ENCODE measurements at regions not wholly inside any gene's neighbourhood (a gene's known extent, or its start where the extent isn't known, plus 50 kb on each side); places are given as distances from the start of the nearest gene placed in this dataset.

DNA sequence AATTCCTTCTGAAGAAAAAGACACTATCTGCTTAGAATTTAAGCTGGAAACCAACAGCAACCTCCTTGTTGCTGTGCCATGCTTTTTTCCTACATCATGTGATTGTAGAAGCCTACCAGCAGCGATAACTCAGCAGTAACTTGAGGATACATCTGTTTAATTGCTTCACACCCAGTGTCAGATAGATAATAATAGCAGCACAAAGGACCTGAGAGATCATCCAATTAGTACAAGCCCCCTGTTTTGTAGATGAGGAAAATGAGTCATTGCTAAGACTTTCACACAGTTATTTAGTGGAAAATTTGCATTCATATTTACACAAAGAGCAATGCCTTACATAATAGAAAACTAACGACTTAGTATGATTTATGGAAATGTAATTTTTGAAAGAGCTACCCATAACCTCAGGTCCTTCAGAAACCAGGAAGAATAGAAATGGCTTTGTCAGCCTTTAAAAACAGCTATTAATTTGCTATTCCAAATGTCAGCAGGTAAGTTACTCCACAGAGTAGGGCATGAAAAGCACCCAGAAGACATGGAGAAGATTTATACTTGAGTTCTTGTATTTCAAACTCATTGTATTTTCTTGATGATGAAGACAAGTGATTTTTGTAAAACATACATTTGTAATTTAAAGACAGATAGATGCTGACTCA, 93.7 kb upstream of the SGCG start:
- no peaks in the 10 kb centered on the region for H3K27me3 Mint-ChIP-seq (ENCODE audit: low read depth)
- TF ChIP-seq, protein P1, sequence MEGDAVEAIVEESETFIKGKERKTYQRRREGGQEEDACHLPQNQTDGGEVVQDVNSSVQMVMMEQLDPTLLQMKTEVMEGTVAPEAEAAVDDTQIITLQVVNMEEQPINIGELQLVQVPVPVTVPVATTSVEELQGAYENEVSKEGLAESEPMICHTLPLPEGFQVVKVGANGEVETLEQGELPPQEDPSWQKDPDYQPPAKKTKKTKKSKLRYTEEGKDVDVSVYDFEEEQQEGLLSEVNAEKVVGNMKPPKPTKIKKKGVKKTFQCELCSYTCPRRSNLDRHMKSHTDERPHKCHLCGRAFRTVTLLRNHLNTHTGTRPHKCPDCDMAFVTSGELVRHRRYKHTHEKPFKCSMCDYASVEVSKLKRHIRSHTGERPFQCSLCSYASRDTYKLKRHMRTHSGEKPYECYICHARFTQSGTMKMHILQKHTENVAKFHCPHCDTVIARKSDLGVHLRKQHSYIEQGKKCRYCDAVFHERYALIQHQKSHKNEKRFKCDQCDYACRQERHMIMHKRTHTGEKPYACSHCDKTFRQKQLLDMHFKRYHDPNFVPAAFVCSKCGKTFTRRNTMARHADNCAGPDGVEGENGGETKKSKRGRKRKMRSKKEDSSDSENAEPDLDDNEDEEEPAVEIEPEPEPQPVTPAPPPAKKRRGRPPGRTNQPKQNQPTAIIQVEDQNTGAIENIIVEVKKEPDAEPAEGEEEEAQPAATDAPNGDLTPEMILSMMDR (IDR thresholded peaks at IDR 0.05; ENCODE audit: unreplicated experiment in 3 of 3) = no peak
- no peaks in the 10 kb centered on the region for H3K36me3 Mint-ChIP-seq (ENCODE audit: low read depth)
- H3K4me3 Mint-ChIP-seq = no peak overlapping the region
- H3K4me1 Mint-ChIP-seq = peaks cover 17% of the 10 kb centered on the region
- H3K27ac Mint-ChIP-seq = no peak overlapping the region
- H3K9me3 Mint-ChIP-seq = peaks cover 6% of the 10 kb centered on the region

DNA sequence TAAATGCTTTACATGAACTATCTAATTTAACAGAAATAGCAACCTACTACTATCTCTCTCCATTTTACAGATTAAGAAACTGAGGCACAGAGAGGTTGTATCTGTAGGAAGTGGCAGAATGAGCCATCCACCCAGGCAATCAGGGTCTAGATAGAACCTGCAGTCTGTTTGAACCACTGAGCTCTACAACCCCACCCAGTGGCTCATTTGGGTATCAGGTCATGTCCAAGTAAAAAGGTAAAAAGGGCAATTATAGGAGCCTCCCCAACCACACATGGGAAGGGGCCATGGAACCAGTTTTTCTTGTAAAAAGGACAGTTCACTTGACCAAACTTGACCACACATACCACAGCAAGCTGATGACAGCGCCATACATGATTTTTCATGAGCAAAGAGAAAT, 92.9 kb upstream of the SGCG start:
- TF ChIP-seq, protein P1 (IDR thresholded peaks at IDR 0.05; ENCODE audit: unreplicated experiment in 3 of 3) = peak in 1 of 3 experiments; percentile 20
- Mint-ChIP-seq H3K9me3 (peaks cover 6% of the 10 kb centered on the region), H3K4me3 (no peak overlapping the region), H3K27me3 (ENCODE audit: low read depth) (no peaks in the 10 kb centered on the region), H3K27ac (no peak overlapping the region), H3K36me3 (ENCODE audit: low read depth) (no peaks in the 10 kb centered on the region), H3K4me1 (peaks cover 11% of the 10 kb centered on the region)

DNA sequence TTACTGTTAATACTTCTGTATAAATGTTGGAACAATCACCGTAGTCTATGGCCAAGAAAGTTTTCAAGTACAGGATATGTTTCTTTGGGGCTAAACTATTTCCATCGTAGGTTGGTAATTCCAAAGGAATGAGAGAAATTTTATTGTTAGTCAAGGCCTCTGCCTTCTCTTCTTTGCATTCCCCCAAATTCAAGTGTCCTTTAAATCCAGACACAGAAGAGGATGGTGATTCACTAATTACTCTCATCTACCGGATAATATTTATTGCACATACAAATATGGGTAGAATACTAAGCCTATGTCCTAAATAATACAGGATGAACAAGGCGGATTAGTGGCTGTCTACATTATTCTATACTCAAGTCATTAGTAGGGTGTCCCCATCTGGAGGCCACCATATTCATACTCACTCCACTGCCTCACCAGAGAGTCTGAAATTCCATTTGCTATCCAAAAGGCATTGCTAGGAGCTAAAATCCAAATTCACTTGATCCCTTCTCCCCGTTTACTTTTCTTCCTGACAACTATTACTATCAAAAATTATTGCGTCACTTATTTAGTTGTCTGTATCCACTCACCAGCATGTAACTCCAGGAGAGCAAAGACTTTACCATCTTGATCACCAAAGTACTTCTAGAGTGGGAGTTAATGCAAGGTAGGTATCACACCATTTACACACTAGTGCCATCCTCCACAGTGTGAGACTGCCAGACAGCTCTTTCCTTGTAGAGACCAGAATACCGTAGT, 82.4 kb upstream of the SGCG start:
- TF ChIP-seq, protein P1 (IDR thresholded peaks at IDR 0.05; ENCODE audit: unreplicated experiment in 3 of 3) = no peak
- Mint-ChIP-seq H3K36me3 (ENCODE audit: low read depth) (no peaks in the 10 kb centered on the region), H3K4me3 (no peak overlapping the region), H3K27me3 (ENCODE audit: low read depth) (peaks cover 3% of the 10 kb centered on the region), H3K4me1 (no peaks in the 10 kb centered on the region), H3K9me3 (peaks cover 10% of the 10 kb centered on the region), H3K27ac (no peak overlapping the region)

DNA sequence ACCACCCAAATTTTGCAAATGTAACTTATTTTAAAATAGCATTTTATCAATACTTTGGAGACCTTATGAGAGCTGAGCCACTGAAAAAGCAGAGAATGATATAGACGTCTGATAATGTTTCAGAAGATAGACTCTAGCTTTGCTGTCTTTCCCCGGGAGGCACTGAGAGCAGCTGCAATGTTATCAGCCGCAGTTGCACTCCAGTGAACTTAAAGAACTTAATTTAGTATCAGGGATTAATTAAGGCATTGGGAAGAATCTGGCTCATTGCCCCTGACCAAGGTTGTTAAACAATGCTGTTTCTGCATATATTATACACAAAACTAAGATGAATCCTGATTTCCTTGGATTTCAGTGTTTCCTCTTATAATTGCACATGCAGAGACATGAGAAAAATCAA, 75.7 kb upstream of the SGCG start:
- H3K9me3 Mint-ChIP-seq = peaks cover 7% of the 10 kb centered on the region

DNA sequence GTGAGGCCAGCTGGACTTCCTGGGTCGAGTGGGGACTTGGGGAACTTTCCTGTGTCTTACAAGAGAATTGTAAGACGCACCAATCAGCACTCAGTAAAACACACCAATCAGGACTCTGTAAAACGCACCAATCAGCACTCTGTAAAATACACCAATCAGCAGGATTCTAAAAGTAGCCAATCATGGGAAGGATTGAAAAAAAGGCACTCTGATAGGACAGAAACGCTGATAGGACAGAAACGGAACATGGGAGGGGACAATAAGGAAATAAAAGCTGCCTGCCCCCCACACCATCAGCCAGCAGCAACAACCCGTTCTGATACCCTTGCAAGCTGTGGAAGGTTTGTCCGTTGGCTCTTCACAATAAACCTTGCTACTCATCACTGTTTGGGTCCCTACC, 73.1 kb upstream of the SGCG start:
- Mint-ChIP-seq H3K9me3 (no peaks in the 10 kb centered on the region), H3K27ac (no peak overlapping the region), H3K4me1 (peaks cover 41% of the 10 kb centered on the region), H3K4me3 (no peak overlapping the region), H3K27me3 (ENCODE audit: low read depth) (peaks cover 5% of the 10 kb centered on the region), H3K36me3 (ENCODE audit: low read depth) (no peaks in the 10 kb centered on the region)
- TF ChIP-seq, protein P1 (IDR thresholded peaks at IDR 0.05; ENCODE audit: unreplicated experiment in 3 of 3) = no peak

More for the DNA sequence above, 75.7 kb upstream of the SGCG start:
- Mint-ChIP-seq H3K4me1 (peaks cover 41% of the 10 kb centered on the region), H3K36me3 (ENCODE audit: low read depth) (no peaks in the 10 kb centered on the region), H3K27ac (peak overlapping the region in 1 of 3 experiments; percentile 19), H3K27me3 (ENCODE audit: low read depth) (peaks cover 5% of the 10 kb centered on the region), H3K4me3 (no peak overlapping the region)
- TF ChIP-seq, protein P1 (IDR thresholded peaks at IDR 0.05; ENCODE audit: unreplicated experiment in 3 of 3) = no peak

Measured in nephron (organoid).